Sigmoid colon (tissue), 4 donors: ENCODE measurements at regions not wholly inside any gene's neighbourhood (a gene's known extent, or its start where the extent isn't known, plus 50 kb on each side); places are given as distances from the start of the nearest gene placed in this dataset.

Experiments
- CTCF ChIP-seq, 4 experiments: fragments of 450-650 bp in 3 of 4; fragments of 200-600 bp in 1 of 4; IDR thresholded peaks; one replicate each; pipeline ENCODE4 v1.5.1; 2016 to 2019; ENCODE audit warnings: antibody characterized with exemption in 4 of 4, mild to moderate bottlenecking in 3 of 4, moderate library complexity in 2 of 4
- EP300 ChIP-seq, 4 donors: sonication (generic); formaldehyde crosslinking; IDR thresholded peaks; one replicate each; pipeline ENCODE4 v1.6.1; 2017; ENCODE audit warnings: antibody characterized with exemption in 4 of 4
- POLR2A ChIP-seq, 2 donors: fragments of 450-650 bp; IDR thresholded peaks; one replicate each; pipeline ENCODE4 v1.6.1; 2016; ENCODE audit warnings: antibody characterized with exemption in 2 of 2, mild to moderate bottlenecking in 2 of 2, moderate library complexity in 2 of 2

- TF ChIP-seq CTCF (IDR thresholded peaks at IDR 0.05) (no peak), EP300 (IDR thresholded peaks at IDR 0.05) (no peak), POLR2A (IDR thresholded peaks at IDR 0.05) (no peak)
Observed at GRCh38 chr9:73009649-73010288, 56.9 kb upstream of the ALDH1A1 start.
